ENCODE measurements at regions not wholly inside any gene's neighbourhood (a gene's known extent, or its start where the extent isn't known, plus 50 kb on each side); places are given as distances from the start of the nearest gene placed in this dataset.
"Not testable (repeated sequence)": the region's sequence is repeated elsewhere in the genome, so short reads cannot be mapped to it uniquely, and the experiment has no call there.

DNA sequence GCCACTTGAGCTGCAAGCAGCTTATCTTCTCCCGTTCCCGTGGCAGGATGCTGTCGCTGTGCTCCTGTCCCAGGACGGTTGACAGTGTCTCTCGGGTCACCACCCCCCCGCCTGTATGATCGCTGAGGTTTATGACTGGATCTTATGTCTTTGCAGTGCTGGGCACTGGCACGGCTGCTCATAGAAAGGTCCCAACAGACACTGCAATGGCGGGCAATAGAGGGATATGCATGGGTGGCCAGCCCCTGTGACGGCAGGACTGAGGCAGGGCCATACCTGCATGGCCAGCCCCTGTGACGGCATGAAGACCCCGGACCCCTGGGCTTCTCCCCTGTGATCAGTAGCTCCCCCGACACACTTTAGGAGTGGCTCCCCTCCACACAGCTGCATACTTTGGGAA, 307.2 kb downstream of the TEX29 start:
- DNase-seq, result no peak

DNA sequence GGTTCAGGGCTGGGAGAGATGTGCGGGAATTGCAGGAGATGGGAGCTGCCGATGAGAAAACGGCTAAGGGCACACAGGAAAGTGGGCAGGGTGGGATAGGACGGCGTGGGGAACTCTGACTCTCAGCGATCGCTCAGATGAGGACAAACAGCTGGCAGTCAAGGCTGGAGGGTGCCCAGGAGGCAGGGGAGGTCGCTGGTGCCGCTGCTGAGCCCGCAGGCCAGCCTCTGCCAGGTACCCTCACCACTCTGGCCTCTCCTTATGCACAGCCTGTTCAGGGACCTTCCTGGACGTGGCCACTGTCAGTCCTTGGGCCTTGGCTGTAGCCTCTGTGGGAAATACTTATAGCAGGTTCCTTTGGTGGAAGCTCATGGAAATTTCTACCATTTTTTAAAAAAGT, 308.6 kb downstream of the TEX29 start:
- no peak for DNase-seq

DNA sequence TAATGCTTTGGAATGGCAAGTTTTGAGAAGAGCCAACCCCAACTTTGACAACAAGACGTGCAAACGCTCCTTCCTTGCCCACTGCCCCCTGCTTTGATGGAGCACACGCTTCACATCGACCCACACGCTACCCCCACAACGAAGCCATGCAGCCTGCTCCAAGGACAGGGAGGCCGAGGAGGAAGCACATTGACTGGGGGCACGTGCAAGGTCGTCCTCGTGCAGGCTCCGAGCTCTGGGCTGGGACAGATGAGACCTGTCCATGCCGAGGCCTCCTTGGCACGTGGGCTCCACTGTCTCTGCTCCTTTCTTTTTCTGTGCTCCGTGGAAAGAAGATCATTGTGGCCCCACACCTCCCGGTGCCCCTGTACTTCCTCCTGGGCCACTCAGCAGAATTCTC, 309.0 kb downstream of the TEX29 start:
- DNase-seq, result no peak

DNA sequence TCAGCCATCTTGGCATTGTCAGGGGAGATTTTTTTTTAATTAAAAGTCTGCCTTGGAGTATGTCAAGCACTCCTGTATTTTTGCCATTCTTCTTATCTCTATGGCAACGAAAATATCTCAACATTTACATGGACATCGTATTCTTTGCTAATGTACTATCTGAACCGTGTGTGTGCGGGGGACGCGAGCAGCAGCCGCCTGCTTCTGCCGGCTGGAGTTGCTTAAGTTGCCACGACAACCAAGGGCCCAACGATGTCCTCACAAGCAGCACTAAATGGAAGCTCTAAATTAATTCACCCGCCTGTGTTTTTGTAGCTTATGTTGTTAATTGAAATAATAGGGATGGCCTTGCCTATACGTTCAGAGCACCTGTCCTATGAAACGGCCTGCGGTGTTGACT, 309.5 kb downstream of the TEX29 start:
- DNase-seq, result no peak

DNA sequence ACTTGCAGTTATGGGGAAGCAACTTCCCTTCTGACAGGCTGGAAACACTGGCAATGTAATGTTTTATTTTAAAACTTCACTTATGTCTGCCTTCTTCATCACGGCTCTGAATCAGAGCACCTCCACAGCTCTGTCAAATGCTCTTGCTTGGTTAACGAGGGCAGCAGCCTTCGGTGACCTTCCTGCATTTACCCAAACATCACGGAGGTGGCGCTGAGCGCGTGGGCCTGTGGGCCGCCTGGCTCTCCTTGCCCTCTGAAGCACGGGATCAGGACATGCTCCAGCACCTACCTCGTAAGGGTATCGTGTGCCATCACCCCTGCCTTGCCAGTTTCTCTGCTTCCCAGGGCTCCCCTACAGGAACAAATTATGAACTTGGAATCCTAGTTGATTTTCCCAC, 310.0 kb downstream of the TEX29 start:
- DNase-seq, result no peak

DNA sequence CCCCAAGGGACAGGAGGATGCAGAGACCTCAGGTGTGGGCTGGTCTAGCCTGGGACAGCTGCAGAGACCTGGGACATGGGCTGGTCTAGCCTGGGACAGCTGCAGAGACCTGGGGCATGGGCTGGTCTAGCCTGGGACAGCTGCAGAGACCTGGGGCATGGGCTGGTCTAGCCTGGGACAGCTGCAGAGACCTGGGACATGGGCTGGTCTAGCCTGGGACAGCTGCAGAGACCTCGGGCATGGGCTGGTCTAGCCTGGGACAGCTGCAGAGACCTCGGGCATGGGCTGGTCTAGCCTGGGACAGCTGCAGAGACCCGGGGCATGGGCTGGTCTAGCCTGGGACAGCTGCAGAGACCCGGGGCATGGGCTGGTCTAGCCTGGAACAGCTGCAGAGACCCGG, 310.8 kb downstream of the TEX29 start:
- not testable (repeated sequence) for DNase-seq

DNA sequence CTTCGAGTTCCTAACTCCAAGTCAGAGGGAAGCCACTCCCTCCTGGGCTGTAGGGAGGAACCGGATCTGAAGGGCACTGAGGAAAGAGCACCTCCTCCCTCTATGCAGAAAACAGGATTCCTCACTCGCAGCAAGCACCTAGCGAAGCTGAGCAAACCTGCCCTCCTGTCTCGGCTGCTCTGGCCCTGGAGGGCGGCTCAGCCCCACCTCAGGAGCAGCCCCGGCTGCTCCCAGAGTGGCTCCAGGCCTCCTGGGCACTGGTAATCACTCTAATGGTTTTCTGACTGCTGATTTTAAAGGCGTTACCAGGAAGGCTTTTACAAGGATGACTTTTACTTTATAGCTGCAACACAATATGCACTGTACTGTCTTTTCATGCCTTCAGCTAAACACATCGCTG, 312.5 kb downstream of the TEX29 start:
- no peak for DNase-seq

DNA sequence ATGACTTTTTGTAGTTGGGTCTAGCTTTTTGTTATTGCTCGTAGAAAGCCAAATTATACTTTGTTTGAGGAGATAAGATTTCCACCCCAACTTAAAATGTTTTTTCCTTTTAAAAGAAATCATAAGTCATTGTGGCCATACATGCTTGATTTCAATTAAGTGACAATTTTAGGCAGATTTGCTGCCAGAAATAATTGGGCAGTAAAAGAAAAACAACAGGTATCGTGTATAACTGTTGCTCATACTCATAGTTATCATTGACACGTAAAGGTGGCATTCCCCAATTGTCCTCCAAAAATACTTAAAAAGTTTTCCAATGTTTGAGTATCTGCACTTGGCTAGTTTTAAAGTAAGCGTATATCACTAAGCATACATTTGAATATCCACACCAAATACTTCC, 313.0 kb downstream of the TEX29 start:
- DNase-seq, result no peak

DNA sequence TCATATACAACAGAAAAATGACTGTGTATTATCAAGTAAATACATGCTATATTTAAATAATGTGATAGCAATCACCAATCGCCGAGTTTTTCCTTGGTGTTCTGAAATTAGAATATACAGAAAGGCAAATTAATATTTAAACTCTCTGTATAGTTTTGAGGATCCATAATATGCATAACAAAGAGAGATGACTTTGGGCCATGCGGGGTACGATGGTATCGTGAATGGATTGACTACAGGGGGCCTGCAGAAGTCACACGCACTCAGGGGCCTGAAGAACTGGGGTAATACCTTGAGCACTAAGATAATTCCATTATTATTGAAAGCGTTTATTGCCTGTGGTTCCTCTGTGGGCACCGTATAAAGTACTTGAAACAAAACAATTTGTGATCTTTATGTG, 314.0 kb downstream of the TEX29 start:
- DNase-seq, result no peak

DNA sequence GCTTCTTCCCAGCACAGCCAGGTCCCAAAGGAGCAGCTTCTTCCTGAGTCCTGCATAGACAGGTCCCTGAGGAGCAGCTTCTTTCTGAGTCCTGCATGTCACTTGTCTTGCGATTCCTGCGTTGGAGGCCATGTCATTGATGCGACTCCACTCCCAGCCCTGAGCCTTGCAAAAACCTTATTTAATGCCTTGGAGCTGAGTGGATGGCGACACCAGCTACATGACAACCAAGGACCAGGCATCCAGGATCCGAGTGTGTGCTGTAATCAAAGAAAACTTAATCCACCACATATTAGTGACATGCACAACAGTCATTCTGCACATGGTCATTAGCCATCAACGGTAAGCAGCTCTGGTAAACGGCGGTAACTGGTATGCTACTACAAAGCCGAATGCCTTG, 315.8 kb downstream of the TEX29 start:
- no peak for DNase-seq

DNA sequence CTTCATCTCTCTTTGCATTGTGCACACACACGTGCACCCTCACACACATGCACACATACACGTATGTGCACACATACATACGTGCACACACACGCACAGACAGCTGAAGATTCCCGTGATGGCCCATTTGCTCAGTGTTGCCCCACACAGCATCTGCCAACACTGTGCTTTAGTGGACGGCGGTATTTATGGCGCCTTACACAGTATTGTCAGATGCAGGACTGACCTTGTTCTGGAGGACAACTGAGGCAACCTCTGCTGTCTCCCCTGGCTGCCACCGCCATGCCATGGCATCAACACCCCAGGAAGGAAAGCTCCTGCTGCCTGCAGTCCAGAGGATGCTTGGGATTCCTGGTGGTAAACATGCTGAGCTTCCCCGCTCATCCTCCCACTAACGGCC, 316.4 kb downstream of the TEX29 start:
- no peak for DNase-seq

DNA sequence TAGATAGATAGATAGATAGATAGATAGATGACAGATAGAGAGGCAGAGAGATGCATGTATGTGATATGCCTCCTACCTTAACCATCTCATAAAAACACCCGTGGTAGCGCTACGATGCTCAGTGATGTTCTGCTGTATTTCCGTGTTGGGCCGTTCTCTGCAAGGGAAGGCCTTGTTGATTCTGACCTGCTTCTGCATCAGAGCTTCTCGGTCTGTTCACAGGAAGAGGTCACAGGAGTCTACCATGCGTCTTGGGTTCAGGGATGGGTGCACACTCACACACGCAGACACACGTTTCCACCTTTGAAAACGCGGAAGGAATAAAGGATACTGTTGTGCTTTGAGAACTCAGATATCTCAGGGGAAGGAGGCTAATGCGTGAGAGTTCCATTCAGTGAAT, 316.9 kb downstream of the TEX29 start:
- no peak for DNase-seq

DNA sequence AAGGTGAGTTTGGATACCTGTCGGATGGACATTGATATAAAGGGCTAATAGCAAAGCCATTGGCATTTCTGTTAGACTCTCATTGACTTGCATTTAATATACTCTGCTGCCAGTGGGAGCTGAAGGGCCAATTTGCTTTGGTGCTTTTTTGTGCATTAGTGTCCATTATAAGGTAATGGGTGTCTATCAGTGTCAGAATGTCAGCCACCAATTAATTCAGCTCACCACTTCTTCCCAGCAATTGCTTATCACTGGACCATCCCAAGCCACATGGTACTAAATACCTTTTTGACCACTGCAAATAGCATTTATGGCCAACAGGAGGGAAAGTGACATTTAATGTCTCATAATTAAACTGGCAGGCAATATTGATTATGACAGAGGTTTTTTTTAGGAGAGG, 317.8 kb downstream of the TEX29 start:
- no peak for DNase-seq

DNA sequence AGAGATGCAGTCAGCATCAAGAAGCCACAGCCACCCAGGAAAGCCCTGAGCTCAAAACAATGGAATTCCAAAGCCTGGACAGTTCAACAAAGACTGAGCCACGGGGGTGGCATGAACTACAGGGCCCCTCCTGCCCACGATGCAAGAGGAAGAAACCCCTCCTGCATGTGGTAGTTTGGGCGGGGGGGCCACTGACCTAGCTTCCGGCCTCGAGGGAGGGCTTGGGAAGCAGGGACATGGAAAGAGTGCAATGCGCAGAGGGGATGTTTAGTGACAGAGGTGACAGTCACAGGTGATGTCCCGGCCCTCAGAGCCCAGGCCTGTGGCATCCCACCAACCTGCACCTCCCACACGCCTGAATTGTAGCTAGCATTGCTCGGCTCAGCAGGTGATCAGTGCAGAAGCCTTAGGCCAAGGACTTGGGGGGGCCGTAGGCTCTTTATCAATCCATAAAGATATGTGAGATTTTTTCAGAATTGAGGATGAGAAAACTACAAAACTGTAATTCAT, 318.8 kb downstream of the TEX29 start:
- no peak for DNase-seq

DNA sequence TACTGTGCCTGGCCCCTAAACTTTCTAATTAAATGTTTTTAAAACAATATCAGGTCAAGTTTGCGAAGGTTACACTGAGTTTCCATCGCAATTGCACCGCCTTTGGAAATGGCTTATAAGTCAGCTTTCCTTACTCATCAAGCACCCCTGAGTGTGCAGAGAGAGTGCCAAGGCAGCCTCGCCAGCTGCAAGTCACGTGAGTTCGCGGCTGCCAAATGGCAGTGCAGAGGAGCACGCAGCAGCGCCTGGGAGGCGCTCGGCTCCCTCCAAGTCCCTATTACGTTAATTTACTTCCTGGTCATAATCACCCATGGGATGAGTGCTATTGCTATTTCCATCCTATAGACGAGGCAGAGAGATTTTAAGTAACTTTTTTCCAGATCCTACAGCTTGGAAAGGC, 319.6 kb downstream of the TEX29 start:
- no peak for DNase-seq

DNA sequence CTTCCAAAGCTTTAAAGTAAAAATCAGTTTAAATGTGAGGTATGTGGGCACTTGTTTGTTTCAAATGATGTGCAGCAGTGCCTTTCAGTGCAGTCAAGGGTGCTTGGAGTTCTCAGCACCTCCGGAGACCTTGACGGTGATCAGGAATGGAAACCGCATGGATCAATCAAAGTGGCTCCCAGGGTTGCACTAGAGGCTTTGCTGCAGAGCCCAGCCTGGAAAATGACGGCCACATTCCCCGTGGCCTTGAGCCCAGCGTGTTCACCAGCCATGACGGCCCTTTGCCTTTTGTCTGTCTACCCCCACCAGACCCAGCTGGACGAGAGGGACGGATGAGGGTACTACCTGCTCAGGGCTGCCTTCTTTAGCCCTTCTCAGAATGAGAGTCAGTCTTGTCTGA, 320.0 kb downstream of the TEX29 start:
- DNase-seq, result no peak

DNA sequence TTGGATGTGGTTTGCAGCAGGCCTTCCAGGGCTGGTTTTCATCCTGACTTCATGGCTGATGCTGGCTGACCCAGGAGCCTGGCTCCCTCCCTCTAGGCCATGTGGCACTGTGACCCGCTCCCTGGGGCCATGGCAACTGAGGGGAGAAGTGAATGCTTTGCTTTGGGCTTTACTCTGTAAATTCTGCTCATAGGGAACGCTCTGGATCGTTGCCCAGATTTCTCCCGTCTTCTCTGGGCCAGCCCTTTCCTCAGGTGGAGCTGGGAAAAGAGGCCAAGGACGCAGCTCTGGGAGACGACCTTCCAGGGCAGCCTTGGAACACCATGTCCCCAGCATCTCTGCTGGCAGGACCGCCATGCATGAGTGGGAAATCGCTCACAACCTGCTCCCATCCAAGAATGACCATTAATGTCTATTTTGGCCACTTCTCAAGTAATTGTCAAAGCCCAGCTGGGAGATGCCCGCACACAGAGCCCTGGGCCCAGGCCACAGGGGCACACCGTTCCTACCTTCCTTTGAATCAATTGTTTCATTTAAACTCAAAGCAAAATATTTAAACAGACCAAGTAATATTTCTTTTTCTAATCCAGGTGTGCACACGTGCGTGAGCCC, 321.8 kb downstream of the TEX29 start:
- DNase-seq, result no peak

DNA sequence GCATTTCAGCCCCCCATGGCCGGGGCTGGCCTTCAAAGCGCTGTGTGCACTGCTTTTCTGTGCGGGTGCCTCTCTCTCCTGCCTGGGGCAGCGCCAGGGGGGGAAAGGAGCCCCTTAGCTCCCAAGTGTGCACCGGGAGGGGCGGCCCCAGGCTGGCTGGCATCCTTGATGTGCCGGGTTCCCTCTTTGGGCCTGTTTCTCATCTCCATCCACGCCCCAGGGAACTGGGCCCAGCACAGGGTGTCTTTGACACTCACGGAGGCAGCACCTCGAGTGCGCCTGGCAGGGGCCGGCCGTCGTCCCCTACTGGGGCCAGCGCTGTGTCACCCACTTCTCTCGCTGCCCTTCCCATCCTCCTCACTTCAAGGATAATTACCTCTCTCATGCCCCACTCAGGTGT, 324.3 kb downstream of the TEX29 start:
- no peak for DNase-seq

DNA sequence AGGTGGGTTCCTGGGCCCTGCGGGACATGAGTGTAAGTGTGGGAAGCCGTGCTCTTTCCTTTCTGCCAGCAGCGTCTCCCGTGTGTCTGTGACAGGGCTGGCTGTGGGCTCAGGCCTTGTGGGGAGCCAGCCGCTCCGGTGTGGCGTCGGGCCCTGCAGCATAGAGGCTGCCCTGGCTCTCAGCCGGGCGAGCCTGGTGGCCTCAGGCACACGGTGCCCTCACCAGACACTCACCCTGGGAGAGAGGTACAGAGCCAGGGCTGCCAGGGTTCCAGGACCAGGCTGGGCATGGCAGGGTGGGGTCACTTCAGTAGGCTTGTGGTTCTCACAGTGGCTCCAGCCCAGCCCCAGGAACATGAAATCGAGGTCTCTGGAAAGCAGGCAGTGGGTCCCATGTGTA, 324.8 kb downstream of the TEX29 start:
- no peak for DNase-seq

DNA sequence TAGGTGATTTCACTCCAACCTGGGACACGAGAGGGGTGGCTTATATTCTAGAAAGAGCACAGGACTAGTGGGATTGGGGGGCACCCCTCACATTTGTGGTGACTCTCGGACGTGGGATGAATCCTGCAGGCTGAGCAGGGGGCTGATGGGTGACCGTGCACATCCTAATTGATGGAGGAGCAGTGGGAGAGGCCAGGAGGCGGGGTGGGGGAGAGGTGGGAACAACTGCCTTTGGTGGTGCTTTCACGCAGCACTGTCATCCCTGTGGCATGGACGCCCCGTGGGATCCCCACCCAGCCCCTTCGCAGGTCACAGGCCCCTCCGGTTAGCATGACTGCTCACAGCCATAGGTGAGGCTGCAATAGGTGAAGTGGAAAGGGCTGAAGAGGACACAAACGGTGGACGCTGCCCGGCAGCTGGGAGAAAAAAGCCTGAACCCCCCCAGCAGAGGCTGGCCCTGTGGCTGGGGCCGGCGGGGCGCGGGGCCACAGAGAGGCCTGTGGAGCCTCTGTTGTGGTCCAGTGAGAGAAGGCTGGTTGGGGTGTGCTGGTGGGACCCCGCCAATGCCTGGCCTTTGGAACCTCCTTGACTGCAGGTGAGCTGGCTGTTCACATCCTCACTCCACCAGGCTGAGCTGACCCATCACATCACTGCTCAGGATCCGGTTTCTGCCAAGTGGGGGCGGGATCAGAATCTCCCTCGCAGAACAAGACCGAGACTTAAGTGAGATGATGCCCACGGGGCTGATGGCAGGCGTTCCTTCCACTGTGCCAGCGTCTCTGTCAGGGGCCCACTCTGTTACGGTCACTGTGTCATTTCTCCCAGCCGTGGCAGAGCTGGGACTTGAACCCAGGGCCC, 325.4 kb downstream of the TEX29 start:
- no peak for DNase-seq

DNA sequence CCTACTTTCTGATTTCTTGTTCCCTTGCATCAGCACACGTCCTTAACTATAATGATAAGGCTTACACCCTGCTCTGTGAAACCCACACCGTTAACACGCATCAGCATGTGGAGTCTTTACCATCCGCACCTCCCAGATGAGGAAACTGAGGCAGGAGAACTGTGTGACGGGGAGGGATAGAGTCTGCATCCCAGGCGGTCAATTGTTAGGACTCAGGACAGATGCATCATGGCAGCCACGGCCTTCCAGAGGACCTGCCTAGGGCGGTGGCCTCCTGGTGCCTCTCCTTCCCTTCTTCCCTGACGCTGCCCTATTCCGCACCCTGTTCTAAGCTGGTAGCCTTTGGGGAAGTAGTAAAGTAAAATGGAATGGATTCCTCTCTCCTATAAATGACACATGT, 326.0 kb downstream of the TEX29 start:
- no peak for DNase-seq

DNA sequence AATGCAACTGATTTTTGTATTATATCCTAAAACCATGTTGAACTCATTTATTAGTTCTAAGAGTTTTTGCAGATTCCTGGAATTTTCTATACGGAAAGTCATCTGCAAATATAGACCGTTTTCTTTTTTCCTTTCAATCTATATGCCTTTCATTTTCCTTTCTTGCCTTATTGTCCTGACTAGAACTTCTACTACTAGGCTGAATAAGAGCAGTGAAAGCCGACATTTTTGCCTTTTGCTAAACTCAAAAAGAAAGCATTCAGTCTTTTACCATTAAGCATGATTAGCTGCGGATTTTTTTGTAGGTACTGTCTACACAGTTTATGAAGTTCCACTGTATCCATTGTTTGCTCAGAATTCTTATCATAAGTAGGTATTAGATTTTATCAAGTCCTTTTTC, 328.4 kb downstream of the TEX29 start:
- no peak for DNase-seq

DNA sequence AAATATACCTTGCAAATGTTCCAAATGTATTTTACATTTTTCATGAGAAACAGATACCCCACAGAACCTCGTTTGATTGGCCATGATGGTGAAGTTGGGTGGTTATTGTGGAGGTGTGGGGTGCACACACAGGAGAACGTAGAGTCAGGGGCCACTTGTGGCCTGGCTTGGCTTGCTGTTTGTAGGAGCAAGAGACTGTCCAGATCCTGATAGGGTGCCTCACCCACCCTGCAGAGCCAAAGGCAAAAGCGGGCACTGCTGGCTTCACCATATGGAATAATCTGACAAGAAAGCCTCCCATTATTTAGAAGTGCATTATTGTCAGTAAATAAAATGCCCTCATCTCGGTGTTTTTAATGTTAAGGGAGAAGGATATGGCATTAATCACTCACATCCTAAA, 330.2 kb downstream of the TEX29 start:
- no peak for DNase-seq

DNA sequence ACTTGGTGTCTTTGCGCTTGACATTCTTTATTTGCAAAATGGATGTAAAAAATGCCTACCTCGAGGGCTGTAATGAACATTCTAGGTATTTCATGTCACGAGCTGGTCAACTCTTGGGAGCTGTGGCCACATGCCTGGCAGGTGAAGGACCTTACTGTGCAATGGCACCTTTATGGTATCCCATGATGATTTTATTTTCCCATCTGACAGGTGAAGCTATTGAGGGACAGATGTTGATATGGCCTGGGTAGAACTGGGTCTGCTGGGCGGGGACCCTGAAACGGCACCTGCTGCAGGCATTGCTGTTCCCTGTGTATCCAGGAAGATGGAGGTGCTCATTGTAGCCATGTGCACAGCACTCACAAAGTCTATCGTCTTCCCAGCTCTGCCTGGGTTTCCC, 332.2 kb downstream of the TEX29 start:
- no peak for DNase-seq

DNA sequence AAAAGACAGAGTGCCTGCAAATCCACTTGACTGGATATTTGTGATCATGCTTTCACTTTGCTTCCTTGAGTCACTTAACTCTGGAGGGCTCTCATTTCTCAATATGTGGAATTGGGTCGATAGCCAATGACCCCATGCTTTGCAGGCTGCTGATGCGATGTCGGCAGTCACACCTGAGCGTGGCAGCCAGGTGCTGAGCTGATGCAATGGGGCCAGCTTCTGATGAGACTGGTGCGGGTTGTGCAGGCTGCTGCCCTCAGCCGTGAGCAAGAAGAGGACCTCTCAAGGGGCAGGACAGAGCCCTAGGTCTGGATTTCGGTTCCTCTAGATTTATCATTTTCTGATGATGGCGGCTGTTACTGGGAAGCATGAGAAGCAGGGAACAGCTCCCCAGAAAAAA, 334.1 kb downstream of the TEX29 start:
- DNase-seq, result no peak

Measured in fibroblast of skin of right biceps (primary cell).